GM21367 (cell line): ENCODE measurements at regions not wholly inside any gene's neighbourhood (a gene's known extent, or its start where the extent isn't known, plus 50 kb on each side); places are given as distances from the start of the nearest gene placed in this dataset.

Source experiments
- ATAC-seq: cut with Tn5 transposase; IDR thresholded peaks from one replicate; pipeline ENCODE4 v1.9.1; 2021; ENCODE audit not compliant: unreplicated experiment

- no peak for ATAC-seq
Observed at GRCh38 chr22:46077669-46078099, 72.6 kb upstream of the PPARA start.

GRCh38 chr22:46078241-46079092 is 71.9 kb upstream of the PPARA start:
- ATAC-seq: no peak

GRCh38 chr22:46079093-46079860 is 71.0 kb upstream of the PPARA start:
- no peak for ATAC-seq

- ATAC-seq: no peak
Observed at GRCh38 chr22:46079861-46080821, 70.2 kb upstream of the PPARA start.

- no peak for ATAC-seq
Observed at GRCh38 chr22:46081036-46081830, 69.1 kb upstream of the PPARA start.

- ATAC-seq: no peak
Observed at GRCh38 chr22:46081831-46082210, 68.5 kb upstream of the PPARA start.

- no peak for ATAC-seq
Observed at GRCh38 chr22:46082633-46083032, 67.7 kb upstream of the PPARA start.

- no peak for ATAC-seq
Observed at GRCh38 chr22:46083383-46084350, 66.7 kb upstream of the PPARA start.

DNA sequence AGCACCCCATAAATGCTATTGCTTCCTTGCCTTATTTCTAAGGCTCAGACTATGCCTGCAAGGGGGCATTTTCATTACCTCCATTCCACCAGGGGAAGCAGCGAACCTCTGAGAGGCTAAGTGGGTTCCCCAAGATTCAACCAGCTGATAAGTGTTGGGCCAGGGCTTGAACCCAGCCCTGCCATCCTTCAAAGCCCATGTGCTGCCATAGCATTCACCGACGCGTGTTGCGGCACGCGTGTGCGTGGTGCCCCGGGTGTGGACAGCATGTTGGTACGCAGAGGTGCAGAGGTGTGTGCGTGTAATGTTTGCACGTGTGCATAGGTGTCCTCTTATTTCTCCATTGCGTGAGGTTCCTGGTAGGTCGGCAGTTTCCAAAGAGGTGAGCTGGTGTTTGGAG is 66.0 kb upstream of the PPARA start:
- ATAC-seq: no peak

DNA sequence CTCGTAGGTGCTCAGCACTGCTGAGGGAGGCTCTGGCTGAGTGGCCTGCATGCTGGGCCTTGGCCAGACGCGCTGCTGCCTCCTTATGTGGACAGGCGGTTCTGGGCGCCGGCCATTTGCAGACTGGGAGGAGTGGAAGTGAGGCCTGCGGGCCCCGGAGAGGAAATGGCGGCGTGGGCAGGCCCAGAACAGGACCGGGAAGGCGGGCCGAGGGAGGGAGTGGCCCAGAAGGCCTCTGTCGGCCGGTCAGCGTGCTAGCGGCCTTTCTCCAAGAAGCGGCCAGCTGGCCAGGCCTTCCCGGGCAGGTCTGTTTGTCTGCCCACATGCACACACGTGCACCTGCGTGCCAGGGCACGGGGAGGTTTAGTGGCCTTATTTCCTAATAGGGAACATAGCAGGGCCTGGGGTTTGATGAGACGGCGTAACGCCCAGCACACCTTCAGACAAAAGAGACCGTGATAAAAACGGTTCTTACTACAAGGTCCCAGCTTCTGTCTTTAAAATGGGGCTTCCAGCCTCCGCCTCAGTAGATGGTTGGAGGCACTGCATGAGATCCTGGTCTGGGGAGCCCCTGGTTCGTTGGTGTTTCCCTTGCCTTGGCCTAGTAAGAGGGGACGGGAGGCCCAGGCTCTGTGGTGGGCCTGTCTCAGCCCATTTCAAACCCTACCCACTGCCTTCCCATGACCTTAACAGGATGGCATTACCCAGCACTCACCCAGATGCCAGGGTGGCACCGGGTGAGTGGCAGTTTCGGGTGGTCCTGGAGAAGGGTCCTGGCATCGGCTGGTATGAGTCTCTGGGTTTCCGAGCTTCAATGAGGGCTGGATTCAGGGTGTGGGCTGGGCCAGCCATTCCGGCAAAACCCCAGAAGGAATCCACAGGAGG is 65.1 kb upstream of the PPARA start:
- ATAC-seq: no peak

GRCh38 chr22:46085828-46086576 is 64.3 kb upstream of the PPARA start:
- ATAC-seq: no peak

GRCh38 chr22:46086577-46087335 is 63.6 kb upstream of the PPARA start:
- no peak for ATAC-seq

DNA sequence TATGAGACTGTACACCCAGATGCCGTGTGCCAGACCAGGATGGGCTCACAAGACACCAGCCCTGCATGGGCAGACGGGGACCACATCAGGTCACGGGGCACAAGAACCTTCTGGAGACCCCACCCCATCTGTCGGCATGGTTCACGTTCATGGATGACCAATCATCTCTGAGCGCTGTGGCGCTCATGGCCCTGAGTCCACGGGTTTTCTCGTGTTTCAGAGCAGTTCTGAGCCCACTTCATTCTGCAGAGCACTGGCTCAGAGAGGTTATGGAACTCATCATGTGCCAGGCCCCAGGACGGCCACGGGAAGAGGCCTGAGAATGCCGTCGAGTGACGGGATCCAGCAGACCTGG is 63.0 kb upstream of the PPARA start:
- no peak for ATAC-seq

DNA sequence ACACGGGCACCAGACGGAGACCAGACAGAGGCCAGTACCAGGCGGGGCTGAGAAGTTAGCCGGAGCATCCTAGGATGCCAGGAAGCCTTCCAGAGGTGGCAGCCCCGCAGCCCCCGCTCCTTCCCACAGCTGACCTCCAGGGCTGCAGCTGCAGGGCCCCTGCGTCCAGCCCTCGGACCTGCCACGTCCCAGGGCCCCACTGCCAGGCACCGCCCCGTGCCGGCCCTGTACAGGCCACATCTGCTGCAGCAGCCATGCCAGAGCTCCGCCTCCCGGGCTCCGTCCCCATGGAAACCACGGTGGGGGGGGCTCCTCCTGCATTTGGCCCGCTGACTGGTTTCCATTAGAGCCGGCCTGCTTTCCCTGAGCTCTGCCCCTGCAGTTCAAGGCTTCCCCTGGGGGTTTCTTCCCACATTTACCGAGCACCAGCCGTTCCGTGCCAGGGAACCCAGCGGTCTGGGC is 62.5 kb upstream of the PPARA start:
- no peak for ATAC-seq

DNA sequence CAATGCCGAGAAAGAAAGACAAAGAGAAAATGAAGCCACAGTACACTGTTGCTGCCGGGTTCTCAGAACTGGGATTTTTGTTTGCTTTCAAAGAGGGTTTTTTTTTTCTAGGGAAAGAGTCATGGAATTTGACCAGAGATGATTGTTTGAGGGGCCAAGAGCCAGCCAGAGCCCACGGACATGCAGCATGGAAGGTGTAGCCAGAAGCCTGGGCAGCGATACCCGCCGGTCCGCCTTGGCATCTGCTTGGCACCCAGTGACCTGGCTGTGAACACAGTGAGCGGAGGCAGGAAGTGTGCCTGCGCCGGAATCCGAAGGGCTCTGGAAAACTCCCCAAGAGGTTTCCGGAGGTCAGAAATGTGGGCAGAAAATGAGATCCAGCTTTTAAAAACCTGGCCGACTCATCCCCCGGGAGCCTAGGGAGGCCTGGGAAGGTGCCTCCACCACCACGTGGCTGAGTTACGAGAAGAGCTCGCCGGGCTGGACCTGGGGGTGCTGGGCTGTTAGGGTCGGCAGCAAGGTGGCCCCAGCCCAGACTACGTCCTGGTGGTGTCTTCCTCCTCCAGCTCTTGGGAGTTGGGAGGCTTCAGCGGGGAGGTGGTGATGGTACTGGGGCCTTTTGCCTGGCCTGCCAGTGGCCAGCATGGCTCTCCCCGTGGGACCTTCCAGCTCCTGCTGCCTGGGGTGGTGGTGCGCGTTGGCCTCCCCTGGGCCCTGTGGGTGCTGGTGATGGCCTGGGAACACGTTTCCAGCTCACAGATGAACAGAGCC is 61.6 kb upstream of the PPARA start:
- ATAC-seq: no peak

DNA sequence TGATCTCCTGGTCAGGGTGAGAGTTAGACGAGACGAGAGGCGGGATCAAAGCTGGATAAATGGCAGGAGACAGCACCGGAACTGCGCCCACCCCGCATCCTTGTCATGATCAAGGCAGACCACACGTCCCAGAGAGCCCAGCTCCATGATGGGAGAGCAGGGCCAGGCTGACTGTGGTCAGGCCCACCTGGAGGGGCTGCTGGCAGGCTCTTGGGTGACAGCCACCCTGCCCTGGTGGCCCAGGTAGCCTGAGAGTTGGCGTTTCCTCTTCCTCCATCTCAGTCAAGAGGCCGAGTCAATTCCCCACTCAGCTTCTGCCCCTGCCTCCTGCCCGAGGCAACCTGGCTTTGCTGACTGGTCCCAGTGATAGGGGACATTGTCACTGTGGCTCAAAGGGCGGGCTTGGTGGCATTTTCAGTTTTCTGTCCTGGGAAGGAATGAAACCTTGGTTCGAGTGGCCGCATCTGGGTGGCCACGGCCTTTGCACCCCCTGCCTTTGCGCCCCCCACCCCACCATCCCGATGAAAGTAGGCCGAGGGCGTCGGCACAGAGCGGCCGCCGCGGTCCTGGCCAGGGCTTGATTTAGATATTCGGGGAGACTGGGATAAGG is 60.8 kb upstream of the PPARA start:
- no peak for ATAC-seq
